Activated CD8-positive, alpha-beta memory T cell treated with anti-CD3 and anti-CD28 coated beads for 1 hour (primary cell): ENCODE measurements at regions not wholly inside any gene's neighbourhood (a gene's known extent, or its start where the extent isn't known, plus 50 kb on each side); places are given as distances from the start of the nearest gene placed in this dataset.
A peak's percentile ranks its signal among the peaks of the same experiment; 100 is the strongest.
"Not testable (repeated sequence)": the region's sequence is repeated elsewhere in the genome, so short reads cannot be mapped to it uniquely, and the experiment has no call there.

Experiments
- DNase-seq, 2 donors: peaks; one replicate each; pipeline ENCODE4 v3.0.0-alpha.2; 2020; ENCODE audit warnings: low read depth in 1 of 2; ENCODE audit errors: extremely low read depth in 1 of 2

DNA sequence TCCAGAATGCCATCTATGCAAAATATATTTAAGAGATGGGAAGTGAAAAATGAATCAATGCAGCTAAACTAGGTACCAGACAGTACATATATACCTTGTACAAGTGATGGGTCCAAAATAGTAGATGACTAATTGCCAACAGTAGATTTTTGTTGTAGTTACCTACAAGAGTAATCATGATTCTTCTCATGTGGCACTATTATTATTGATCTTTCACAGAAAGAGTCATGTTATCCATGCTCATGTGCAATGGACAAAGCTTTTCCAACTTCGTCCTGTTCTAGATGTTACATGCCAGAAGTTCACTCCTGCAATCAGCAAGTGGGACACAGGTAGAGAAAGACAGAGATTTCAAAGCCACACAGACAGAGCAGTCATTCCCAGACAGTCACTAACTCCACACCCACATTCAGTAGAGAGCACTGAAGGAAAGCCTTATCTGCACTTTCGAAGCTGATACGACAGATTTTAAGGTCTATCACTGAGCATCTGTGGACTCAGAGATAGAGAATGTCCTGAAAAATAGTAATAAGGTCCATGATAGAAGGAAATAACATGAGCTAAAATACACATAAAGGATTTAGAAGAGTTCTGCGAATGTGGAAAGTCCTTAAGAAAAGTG is 101.6 kb upstream of the ITPRID2 start:
- no peak for DNase-seq

DNA sequence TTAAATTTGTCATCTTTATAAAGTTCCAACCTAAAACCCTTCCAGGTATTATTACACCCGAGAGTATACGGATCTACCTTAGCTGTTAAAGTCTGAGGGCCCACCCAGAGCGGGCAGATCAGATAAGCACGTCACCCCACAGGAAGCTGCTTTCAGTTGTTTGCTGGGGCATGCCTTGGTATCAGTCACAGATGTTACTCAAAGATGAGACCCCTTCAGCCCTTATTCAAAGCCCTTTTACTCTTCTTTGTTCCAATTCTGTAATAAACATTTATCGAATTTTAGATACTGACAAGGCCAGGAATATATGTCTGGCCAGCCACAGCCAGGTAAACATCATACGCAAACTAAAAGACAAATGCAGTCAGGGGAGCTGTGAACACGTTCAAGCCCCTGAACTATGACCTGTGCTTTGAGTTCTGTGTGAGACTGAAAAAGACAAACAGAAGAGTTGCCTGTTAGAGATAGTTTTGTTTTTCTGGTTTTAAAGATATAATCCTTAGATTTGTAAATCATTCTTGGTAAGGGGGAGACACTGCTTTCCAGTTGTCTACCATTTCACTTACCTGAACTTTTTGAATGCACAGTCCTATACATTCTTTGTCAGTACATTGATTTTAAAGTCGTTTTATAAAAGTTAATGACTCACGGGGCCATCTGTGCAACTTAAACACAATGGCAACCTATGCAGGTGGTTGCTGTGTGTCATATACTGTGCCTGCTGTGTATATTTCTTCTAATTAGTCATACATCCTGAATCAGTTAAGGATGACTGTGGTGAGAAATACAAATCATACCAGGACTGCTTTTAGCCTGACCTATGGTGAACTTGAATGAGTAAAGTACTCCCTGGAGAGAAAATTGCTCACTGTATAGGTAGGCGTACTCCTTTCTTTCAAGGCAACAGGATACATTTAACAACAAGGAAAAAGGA is 100.5 kb upstream of the ITPRID2 start:
- DNase-seq = peak in 1 of 2 donors; percentile 4

GRCh38 chr2:181792906-181793305 is 98.6 kb upstream of the ITPRID2 start:
- DNase-seq = no peak

- DNase-seq = no peak
Observed at GRCh38 chr2:181798022-181798421, 93.5 kb upstream of the ITPRID2 start.

DNA sequence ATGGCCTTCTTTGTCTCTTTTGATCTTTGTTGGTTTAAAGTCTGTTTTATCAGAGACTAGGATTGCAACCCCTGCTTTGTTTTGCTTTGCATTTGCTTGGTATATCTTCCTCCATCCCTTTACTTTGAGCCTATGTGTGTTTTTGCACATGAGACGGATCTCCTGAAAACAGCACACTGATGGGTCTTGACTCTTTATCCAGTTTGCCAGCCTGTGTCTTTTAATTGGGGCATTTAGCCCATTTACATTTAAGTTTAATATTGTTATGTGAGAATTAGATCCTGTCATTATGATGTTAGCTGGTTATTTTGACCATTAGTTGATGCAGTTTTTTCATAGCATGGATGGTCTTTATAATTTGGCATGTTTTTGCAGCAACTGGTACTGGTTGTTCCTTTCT is 89.2 kb upstream of the ITPRID2 start:
- DNase-seq = not testable (repeated sequence)

DNA sequence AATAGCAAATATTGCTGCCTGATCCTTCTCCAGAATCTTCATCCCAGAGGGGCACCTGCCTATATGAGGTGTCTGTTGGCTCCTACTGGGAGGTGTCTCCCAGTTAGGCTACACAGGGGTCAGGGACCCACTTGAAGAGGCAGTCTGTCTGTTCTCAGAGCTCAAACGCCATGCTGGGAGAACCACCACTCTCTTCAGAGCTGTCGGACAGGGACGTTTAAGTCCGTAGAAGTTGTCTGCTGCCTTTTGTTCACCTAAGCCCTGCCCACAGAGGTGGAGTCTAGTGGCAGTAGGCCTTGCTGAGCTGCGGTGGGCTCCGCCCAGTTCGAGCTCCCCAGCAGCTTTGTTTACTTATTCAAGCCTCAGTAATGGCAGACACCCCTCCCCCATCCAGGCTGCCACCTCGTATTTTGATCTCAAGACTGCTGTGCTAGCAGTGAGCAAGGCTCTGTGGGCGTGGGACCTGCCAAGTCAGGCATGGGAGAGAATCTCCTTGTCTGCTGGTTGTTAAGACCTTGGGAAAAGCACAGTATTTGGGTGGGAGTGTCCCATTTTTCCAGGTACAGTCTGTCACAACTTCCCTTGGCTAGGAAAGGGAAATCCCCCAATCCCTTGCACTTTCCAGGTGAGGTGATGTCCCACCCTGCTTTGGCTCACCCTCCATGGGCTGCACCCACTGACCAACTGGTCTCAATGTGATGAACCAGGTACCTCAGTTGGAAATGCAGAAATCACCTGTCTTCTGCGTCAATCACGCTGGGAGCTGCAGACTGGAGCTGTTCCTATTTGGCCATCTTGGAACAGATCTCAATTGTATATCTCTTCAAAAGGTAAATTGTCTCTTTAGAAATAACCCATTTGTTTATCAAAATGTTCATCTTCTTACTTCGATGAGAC is 87.4 kb upstream of the ITPRID2 start:
- not testable (repeated sequence) for DNase-seq

DNA sequence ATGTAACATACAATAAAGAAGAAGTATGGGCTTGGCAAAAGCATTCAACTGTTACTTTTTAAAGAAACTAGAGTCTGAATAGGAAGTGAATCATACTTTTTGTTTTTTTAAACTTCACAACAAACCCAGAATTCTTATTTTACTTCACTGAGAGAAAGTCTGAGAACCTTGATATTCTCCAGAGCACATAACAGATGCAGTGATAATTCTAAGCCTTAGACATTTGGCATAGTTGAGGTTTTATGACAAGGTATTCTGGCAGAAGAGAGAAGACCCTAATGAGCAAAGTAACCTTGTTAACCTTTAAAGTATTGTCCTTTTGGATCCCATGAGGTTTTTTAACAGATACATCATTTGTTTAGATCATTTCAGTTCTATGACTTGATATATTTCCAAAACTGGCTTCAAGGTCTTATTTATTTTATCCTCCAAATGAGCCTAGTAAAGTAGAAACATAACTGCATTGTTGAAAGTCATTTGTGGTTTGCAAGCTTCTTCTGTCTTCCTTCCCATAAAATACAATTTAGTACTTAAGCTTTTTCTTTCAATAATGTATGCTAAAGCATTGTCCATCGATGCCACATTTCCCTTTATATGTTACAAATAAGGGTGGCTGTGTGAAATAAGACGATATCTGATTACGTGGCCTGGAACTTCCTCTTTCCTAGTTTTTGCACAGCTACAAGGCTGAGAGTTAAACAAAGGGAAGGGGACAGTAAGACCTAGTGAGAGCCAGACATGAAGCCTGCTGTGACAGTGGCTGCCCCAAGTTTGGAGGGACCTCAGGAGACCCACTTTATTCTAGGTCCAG is 86.1 kb upstream of the ITPRID2 start:
- no peak for DNase-seq

- DNase-seq = no peak
Observed at GRCh38 chr2:181806039-181806392, 85.5 kb upstream of the ITPRID2 start.

- no peak for DNase-seq
Observed at GRCh38 chr2:181807526-181807925, 84.0 kb upstream of the ITPRID2 start.

DNA sequence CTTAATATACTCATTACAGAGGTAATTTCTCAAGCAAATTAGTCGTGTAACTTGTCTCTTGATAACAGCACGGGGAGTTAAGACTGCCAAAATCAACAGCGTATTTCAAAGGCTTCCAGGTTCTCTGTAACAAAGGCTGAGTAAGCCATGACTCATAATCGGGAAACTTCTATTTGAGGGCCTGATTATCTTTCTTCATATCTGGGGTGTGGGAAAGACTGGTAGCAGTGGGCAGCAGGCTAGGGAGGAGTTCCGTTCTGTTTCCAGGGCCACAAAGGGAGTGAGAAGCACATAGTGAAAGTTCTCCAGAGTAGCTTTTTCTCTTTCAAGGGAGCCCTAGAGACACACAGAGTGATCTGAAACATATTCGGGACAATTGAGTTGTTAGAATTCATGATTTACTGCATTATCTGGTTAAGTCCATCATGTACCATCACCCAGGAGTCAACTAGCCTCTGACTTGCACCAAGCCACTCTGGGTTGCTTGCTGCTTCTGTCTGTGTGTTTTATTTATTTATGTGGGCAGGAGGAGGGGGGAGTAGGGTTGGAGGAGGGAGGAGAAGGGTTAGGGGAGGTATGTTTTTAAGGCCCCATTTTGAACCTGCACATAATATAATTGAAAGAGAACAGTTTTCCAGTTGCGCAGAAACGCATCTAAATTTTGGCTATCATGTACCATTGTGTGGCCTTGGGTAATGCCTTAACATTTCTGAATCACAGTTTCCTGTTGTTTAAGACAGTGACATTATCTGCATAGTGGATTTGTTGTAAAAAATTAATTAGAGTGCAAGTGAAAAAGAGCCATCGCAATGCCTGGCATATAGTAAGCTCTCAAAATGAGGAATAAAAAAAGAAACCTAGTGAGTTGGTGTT is 80.5 kb upstream of the ITPRID2 start:
- DNase-seq = no peak

- DNase-seq = no peak
Observed at GRCh38 chr2:181812106-181812743, 79.3 kb upstream of the ITPRID2 start.

DNA sequence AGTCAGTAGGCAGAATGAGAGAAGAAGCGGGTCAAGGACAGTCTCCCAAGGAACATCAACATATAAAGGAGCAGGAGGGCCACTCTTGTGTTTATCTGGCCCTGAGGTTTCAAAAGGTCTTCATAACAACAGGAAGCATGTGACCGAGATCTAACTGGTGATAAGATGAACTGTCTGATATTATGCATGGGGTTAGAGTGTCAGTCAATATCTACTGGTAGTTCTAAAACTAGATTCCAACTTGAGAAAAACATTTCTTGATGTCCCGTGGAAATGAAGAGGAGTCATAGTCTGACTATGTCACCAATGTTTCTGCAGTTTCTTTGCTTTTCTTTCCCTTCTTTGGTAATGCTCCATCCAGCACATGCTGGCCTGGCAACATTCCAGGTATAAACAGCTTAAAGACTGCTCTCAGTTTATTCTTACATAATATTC is 77.5 kb upstream of the ITPRID2 start:
- no peak for DNase-seq

DNA sequence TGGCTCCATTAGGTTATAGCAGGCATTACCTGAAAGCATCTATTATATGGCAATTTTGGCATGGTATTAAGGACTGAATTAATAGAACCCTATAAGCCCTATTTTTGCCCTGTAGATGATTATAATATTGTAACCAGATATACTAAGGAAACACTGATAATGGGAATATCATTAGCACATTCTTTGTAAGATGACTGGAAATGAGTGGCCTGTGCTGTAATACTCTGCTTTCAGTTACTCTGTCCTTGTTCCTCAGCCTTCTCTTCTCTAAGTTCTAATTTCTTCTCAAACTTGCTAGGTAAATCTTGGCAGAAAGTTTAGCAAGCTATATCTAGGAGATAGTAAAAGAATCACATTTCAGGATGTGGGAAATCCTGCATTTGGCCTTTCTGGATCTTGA is 74.0 kb upstream of the ITPRID2 start:
- no peak for DNase-seq

- no peak for DNase-seq
Observed at GRCh38 chr2:181818058-181818680, 73.4 kb upstream of the ITPRID2 start.

- DNase-seq = no peak
Observed at GRCh38 chr2:181818840-181819239, 72.7 kb upstream of the ITPRID2 start.

DNA sequence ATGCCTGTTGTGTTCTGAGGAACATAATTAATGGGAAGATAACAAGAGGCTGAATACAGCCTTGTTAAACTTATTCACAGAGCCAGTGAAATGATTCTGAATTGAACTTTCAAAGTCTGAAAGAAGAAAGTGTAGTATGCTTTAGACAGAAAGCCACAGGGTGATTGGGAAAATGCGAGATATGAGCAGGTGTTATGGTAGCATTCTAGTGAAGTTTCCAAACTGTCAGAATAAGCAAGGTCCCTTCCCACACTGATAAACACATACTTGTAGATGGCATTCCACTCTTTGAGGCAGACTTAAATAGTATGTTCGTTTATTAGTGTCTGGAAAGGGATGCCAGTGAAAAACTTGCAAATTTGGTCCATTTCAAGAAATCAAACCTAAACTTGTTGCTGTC is 70.5 kb upstream of the ITPRID2 start:
- DNase-seq = no peak

DNA sequence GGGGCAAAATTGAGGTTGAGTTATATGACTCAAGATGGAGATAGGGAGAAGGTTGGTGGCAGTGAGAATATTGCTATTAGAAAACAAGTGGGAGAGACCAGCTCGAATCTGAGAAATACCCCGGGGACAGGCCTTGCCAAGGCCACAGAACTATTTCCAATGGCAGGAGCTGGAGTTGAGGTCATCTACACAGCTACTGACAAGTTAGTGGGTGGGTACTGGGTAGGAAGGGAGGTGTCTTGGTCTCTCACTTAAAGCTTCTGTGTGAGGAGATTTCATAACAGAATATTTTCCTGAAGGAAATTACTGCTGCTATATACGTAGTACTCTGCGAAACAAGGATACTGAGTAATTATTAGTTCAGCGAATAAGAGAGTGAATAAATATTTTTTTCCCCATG is 69.4 kb upstream of the ITPRID2 start:
- DNase-seq = no peak

DNA sequence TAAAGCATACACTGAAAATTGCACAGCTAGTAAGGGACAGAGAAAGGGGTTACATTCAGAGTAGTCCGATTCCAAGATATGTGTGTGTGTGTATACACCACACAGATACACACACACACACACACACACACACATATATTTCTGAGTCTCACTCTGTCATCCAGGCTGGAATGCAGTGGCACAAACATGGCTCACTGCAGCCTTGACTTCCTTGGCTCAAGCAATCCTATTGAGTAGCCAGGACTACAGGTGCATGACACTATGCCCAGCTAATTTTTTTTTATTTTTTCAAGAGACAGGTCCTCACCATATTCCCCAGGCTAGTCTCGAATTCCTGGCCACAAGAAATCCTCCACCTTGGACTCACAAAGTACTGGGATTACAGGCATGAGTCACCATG is 68.1 kb upstream of the ITPRID2 start:
- DNase-seq = no peak
